PC-9 (cell line): ENCODE measurements at regions not wholly inside any gene's neighbourhood (a gene's known extent, or its start where the extent isn't known, plus 50 kb on each side); places are given as distances from the start of the nearest gene placed in this dataset.

Experiments used
- EZH2 ChIP-seq: fragments of 200-600 bp; sonication (generic); IDR thresholded peaks from 2 replicates; pipeline ENCODE4 v1.8.0; 2017; ENCODE audit warnings: antibody characterized with exemption, low read depth
- TF ChIP-seq, protein P1 (sequence below): fragments of 200-600 bp; sonication (generic); conservative IDR thresholded peaks from 2 replicates; pipeline ENCODE4 v1.6.1; 2017; ENCODE audit warnings: mixed run types, antibody characterized with exemption, mild to moderate bottlenecking, moderate library complexity

- TF ChIP-seq, protein P1, sequence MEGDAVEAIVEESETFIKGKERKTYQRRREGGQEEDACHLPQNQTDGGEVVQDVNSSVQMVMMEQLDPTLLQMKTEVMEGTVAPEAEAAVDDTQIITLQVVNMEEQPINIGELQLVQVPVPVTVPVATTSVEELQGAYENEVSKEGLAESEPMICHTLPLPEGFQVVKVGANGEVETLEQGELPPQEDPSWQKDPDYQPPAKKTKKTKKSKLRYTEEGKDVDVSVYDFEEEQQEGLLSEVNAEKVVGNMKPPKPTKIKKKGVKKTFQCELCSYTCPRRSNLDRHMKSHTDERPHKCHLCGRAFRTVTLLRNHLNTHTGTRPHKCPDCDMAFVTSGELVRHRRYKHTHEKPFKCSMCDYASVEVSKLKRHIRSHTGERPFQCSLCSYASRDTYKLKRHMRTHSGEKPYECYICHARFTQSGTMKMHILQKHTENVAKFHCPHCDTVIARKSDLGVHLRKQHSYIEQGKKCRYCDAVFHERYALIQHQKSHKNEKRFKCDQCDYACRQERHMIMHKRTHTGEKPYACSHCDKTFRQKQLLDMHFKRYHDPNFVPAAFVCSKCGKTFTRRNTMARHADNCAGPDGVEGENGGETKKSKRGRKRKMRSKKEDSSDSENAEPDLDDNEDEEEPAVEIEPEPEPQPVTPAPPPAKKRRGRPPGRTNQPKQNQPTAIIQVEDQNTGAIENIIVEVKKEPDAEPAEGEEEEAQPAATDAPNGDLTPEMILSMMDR, result no peak
- no peak for TF ChIP-seq EZH2
These were observed 66.7 kb upstream of the SALL4 start for GRCh38 chr20:51869002-51869401.
